HG03571 (cell line): ENCODE measurements at regions not wholly inside any gene's neighbourhood (a gene's known extent, or its start where the extent isn't known, plus 50 kb on each side); places are given as distances from the start of the nearest gene placed in this dataset.

Source experiments
- ATAC-seq: cut with Tn5 transposase; IDR thresholded peaks from one replicate; pipeline ENCODE4 v1.9.1; 2021; ENCODE audit not compliant: unreplicated experiment

DNA sequence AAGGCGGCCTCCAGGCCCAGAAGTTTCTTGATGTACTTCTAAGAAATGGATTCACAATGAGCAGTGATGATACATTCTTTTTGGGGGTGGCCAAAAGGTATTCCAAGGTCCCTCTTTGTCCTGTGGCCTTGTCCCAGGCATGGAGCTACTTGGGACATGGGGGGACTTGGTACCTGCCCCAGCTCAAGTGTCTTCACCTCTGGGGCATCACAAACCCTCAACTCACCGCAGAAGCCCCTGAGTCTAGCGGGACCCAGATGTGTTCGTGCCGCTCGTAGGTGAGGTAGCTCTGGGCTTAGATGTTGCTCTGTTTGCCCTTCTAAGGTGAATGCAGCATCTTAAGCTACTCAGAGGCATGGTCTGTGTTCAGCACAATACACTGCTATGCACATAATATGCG lies 338.0 kb upstream of the IRX4 start:
- no peak for ATAC-seq

DNA sequence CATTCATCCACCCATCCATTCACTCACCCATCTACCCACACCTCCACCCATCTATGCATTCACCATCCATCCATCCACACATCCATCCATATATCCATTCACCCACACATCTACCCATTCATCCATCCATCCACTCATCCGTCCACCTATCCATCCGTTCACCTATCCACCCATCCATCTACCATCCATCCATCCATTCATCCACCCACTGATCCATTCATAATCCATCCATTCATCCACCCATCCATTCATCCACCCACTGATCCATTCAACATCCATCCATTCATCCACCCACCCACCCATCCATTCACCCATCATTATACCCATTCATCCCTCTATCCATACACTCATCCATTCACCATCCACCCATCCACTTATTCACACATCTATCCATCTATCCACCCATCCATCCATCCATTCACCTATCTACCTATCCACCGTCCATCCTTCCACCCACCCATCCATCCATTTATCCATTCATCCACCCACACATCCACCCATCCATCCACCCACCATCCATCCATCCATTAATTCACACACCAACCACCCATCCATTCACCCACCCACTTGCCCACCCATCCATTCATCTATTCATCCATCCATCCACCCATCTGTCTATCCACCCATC lies 336.5 kb upstream of the IRX4 start:
- ATAC-seq: no peak

DNA sequence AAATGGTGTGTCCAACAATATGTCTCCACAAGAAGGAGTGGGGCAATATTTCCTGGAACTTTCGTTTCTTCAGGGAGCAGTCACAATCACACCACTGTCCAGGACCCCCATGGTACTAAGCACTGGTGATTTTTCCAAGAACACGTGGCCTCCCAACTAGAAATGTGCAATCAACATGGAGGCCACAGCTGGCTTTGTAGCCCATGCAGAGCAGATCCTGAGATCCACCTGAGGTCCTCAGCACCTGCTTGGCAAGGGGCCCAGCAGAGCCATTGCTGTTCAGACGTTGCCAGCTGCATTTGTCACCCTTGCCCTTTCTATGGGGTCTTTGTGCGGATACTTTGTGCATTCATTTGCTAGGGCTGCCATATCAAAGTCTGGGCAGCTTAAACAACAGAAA lies 334.5 kb upstream of the IRX4 start:
- ATAC-seq: no peak

DNA sequence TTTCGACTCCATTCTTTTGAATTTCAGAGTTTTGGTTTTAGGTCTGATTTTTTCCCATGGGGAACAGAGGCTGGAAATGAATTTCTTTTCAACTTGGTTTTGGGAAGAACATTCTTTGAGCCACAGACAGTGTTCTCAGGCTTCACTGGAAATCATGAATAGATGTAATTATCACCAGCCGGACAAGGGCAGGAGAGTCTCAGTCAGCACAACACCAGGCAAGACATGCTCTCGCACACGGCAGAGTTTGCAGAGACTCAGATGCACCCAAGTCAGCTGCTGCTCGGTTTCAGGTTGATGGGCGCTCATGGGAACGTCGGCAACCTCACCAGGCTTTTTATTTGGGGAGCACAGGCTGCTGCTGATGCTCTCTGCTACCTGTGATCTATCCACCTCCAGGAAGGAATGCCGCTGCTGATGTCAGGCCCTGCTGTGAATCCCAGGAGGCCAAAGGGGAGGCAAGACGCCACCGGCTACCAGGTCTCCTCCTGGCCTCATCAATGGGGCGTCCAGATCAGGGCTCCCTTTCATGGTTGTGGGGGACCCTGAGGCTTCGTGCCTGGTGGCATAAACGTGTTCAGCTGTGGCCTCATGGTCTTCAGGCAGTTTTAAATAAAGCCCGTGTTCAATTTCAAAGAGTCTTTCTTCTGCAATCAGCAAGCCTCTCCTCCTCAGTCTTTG lies 332.3 kb upstream of the IRX4 start:
- no peak for ATAC-seq

DNA sequence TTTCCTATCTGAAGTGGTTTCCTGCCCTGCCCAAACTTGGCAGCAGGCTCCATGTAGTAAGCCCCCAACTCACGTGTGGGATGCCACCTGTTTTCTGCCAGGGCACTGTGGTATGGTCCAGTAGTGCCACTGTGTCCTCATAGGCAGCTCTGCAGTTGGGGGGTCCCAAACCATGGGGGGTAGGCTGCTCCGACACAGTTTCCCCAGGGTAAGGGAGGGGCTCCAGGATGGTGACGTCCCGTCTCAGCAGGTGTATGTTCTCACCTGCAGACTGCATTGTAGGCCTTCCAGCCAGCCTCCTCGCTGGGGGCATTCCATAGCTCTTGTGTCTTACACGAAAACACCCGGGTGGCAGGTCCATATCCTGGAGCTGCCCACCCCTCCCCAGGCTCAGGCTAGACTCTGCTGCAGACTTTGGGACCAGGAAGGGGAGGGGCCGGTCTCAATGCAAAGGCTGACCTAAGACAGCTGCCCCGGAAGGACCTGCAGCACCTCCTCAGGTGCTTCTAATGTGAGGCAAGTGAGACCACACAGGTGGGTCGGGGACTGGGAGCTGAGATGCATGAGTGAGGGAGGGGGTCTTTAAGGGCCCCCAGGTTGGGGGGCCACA lies 330.5 kb upstream of the IRX4 start:
- no peak for ATAC-seq

DNA sequence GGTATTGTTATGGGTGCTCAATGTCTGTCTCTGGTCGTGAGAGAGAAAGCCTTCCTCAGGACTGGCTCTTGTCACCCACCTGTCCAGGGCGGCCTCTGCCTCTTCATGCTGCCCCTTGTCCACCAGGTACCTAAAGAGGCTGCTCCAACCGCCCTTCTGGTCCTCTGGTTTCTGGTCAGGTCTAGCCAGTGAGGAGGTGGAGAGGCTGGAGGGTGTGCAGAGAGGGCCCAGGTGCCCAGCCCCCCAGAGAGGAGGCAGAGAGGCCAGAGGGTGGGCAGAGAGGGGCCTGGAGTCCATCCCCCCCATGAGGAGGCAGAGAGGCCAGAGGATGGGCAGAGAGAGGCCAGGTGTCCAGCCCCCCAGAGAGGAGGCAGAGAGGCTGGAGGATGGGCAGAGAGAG lies 329.8 kb upstream of the IRX4 start:
- no peak for ATAC-seq

DNA sequence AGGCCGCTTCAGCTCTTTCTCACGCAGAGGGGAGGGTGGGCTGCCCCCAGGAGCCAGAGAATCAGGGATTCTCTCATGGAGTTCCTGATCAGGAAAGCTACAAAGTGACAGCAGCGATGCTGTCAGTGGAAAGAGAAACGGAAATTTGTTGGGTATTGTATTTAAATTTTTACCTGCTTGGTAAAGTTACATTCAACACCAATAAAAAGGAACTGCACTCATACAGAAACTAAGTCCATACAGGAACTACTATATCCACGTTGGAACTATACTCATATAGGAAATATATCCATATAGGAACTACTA lies 325.5 kb upstream of the IRX4 start:
- no peak for ATAC-seq

DNA sequence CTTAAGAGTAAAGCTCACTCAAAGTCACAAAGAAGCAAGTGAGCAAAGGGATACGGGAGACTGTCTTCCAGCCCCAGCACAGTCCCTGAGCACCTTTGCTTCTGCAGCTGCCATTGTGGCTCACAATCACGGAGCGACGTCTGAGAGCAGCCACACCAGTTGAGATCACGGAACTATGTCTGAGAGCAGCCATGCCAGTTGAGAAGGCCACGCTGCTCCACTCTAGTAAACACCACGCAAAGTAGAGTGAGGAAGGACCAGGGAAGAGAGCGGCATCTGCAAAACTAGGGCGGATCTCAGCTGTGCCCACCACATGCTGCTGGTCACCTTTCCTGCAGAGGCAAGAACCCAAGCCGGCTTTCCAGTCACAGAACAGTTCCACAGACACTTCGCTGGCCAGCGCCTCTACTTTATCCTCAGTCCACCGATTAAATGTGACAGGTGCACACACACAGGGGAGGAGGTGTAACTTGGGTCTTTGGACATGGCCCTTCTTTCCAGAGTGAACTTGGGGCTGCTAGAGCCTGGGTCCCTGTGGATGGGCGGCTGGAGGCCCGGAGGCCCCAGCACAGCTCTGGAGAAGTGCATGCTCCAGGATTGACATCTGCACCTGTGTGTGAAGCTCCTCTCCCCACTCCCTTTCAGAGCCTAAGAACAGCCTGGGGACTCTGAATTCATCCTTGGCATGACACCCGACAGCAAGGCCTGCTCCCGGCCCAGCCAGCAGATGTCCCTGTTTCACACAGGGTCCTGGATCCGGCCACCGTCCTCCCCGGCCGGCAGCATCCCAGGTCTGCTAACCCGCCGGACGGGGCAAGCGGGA lies 324.9 kb upstream of the IRX4 start:
- no peak for ATAC-seq

DNA sequence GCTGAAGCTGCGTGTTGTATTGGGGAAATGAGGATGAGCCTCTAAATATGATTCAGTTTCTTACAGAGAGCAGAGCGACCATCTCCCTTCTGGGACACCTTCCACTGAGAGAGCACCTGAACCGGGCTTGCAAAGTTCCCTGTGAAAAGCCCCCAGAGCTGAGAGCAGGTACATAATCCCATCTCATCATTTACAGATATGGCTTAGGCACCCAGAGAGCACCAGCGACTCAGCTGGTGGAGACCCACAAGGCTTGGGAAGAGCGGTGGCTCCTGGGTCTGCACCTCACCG lies 324.3 kb upstream of the IRX4 start:
- ATAC-seq: no peak

DNA sequence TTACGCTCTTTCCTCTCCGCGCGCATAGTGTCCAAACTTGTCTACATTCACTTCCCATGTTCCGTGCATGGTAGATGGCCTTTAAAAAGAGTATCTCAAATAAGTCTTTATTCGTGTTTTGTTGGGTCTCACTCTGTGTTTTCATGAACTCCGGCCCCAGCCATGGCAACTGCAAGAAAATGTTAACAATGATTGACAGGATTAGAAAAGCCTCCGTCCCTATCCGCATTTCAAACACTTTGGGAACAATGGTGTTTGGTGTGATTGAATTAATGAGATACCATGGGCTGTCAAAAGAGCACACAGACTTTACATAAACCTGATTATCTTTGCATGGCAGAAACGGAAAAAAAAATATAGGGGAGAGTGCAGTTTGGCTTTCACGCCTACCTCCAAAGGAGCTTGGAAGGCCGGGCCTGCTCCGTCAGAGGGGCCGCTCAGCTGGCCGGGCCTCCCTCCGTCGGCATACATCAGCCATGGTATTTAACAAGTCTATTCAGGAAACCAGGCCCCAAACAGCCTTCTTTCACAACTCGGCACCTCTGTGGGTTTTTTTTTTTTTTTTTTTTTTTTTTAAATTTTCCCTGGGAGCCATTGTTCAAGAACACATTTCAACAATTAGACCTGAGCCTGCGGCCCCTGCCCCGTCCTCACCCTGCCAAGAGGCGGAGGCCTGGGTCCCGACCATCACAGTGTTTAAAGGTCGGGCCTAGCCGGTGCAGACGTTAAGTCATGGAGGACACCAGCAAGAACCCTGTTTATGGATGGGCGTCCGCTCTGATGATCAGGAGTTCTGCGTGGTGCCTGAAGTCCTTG lies 323.8 kb upstream of the IRX4 start:
- no peak for ATAC-seq

DNA sequence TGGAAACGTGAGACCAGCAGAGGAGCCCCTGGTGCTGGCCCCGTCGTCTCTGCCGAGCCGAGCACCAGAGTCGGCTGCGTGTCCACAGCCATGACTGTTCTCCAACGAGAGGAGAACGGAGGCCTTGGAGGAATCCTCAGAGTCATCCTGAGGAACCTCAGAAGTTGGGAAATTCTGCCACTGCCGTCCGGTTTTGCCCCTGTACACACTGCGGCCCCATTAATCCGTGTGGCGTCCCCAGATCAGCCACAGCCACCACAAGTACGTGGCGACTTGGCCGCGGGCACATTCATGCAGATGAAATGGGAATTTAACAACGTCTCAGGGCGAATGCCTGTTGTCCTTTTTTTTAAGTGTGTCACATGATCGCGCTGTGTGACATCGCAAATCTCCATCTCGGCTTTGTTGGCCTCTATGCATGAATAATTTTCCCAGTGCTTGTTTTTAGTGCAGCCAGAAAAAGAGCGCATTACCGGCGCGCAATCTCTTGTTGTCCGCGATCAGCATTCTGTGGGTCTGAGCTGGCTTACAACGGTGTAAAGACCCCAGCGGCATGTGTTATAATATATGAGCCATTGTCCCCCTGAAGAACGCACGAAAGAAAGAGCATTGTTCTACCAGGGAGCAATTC lies 323.0 kb upstream of the IRX4 start:
- ATAC-seq: no peak

DNA sequence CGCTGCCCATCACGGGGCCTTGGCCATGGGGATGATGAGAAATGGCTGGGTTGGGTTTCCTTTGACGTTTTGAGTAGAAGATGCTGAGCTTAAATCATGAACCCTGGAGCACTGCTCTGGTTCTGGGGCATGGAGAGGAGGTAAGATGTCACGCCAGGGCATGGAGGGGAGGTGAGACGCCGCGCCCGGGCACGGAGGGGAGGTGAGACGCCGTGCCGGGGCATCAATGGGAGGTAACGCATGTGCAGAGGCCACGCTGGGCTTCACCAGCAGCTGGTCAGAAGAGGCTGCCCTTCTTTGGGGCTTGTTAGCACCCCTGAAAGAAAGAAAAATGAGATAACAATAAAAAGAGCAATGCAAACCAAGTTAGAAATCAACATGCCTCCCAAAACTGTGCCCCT lies 322.5 kb upstream of the IRX4 start:
- ATAC-seq: no peak

DNA sequence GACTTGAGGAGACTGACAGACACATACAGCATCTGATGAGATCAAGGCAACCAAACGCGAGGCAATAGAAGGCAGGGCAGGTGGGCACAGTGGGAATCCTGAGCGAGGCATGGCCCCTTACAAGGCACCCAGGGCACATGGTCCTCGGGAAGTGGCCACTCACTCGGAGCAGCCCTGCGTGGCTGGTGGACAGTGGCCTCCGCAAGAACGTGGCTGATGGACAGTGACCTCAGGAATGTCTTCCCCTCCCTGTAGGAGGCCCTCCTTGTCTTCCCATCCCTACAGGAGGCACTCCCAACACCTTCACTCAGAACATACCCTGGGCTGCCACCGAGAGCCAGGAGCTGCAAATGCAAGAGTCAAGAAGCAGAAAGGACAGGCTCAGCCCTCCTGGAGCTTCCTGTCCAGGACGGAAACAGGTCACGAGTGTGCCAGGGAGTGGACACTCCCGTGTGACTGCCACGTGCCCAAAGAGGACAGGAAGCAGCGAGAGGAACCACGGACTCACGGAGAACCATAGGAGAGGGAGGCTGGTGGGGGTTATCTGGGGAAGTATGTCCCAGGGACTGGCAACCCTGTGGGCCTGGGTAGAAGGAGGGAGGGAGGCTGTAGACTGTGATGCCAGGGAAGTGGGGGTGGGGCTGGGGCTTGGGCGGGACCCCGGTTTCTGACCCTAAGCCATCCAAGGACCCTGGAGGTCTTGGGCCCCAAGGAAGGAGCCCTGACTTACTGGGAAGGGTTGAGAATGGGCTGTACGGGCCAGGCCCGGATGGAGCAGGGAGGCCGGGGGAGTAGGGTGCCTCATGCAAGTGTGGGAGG lies 321.9 kb upstream of the IRX4 start:
- no peak for ATAC-seq

DNA sequence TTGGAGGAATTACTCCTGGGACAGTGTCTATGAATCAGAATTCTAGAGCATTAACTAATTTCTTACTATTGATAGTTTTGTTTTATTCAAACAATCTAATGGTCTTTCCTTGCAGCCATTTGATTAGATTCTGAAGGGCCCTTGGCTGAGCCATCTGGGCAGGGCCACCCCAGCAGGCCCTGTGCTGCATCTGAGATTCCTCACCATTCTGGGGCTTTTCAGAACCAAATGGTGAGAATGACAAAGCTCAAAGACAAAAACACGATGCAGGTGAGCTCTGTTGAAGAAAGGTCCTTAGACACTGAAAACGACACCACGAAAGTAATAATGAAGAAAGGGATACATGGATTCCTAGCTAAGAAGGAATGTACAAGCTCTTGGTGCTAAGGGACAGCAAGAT lies 321.0 kb upstream of the IRX4 start:
- no peak for ATAC-seq

DNA sequence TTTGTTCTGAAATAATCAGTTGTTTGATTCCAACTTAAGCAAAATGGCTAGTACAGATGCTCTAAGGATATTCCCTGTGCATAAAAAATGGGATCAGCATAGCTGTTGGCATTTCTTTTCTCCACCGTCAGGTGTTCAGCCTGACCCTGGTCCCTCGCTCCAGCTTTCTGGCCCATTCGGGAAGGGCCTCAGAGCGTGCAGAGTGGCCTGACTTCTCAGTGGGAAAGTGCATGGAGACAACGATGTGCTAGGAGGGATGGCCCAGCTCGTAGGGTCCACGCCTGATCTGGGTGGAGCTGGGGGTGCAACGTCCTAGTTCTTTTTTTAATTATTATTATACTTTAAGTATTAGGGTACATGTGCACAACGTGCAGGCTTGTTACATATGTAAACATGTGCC lies 319.1 kb upstream of the IRX4 start:
- ATAC-seq: no peak

DNA sequence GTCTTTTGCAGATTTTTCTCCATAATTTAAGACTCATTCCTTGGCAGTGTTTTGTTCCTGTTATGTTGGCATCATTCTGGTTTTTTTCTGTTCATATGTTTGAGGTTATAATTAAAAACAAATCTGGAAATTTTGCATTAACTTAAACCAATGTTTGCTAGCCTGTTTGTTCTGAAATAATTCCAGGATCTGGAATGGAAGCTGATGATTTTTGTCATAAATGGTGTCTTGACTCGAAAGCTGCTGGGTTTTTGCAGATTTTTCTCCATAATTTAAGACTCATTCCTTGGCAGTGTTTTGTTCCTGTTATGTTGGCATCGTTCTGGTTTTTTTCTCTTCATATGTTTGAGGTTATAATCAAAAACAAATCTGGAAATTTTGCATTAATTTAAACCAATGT lies 318.7 kb upstream of the IRX4 start:
- no peak for ATAC-seq

DNA sequence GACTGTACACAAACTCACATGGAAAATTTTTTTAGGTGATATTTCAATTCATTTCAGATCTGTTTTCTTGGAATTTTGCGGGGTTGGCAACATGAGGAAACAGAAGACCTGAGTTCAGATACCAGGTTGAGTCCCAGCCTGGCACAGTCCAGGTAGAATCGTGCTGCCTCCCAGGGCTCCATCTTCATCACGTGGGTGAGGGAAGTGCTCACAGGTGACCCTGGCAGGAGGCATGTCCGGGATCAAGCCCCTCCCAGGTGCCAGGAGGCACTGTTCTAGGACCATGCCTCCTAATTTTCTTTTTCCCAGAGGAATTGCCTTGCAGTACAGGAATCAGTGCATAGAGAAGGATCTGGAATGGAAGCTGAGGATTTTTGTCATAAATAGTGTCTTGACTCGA lies 318.3 kb upstream of the IRX4 start:
- no peak for ATAC-seq

DNA sequence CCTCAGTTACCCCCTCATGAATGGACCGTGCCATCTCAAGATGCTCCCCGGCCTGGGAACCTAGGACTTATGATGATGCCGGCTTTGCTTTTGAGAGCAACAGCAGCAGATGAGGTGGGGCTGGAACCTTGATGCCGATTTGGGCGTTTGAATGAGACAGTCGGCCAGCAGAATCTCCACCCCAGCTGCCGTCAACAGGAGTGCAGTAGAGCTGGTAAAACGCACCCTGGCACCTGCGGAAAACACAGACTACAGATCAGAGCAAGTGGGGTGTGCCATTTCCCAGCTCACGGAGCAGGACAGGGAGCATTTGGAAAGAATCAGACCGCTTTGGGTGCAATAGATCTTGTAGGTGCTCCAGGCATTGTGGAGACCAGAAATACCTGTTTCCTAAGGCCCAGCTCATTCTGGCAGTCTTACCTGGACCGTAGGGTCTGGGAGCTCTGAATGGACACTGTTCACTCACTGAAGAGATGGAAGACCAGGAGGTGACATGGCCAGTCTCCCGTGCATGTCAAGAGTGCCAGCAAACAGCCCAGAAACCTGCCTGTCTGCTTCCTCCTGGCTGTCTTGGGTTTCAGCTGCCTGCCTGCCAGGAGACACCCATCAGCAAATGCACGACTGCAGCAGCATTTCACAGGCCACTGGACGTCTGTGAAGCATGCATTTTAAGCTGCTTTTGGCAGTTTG lies 317.7 kb upstream of the IRX4 start:
- no peak for ATAC-seq

DNA sequence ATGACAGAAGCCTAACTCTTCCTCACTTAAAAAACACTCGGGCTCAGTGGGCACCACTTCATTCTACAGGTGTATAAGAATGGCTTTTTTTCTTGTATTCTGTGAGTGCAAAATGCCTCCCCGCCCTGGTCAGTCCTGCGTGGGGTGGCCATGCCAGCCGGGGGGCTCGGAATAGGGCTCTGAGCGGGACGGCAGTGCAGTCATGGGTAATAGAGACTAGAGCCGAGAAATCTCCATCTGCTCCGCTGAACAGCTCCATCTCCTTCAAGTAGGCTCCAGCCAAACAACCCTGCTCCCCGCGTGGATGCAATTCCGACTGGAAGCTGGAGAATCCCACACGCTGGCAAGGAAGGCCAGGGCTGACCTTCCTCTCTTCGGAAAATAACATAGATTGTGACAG lies 317.0 kb upstream of the IRX4 start:
- no peak for ATAC-seq
